GM23248 (cell line): ENCODE measurements at regions not wholly inside any gene's neighbourhood (a gene's known extent, or its start where the extent isn't known, plus 50 kb on each side); places are given as distances from the start of the nearest gene placed in this dataset.

ENCODE experiments used
- EZH2 ChIP-seq: fragments of 200-600 bp; sonication (generic); IDR thresholded peaks from 2 replicates; pipeline ENCODE4 v1.6.1; 2018; ENCODE audit warnings: antibody characterized with exemption, mild to moderate bottlenecking; ENCODE audit not compliant: insufficient read depth, poor library complexity, severe bottlenecking
- EZH2phosphoT487 ChIP-seq: fragments of 200-600 bp; sonication (generic); IDR thresholded peaks from 2 replicates; pipeline ENCODE4 v1.6.1; 2018; ENCODE audit warnings: antibody characterized with exemption, moderate library complexity, mild to moderate bottlenecking, low read depth; ENCODE audit not compliant: insufficient read depth

DNA sequence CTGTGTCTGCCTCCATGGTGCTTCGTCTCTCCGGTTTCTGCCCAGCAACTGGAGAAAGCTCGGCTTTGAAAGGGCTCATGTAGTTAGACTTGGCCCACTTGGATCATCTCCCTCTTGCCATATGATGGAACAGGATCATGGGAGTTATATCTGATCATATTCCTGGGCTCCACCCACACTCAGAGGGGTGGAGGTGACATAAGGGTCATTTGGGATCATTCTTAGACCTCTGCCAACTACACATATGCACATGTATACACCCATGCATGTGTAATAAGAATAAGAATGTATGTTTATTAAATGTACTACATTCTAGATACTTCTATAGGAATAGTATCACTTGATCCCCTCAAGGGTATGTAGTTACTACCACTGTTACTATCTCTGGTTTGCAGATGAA, 74.1 kb upstream of the WNT4 start:
- TF ChIP-seq EZH2 (no peak), EZH2phosphoT487 (no peak)
